Liver (tissue), 8 donors: ENCODE measurements at regions not wholly inside any gene's neighbourhood (a gene's known extent, or its start where the extent isn't known, plus 50 kb on each side); places are given as distances from the start of the nearest gene placed in this dataset.

ENCODE experiments used
- DNase-seq: peaks from one replicate; pipeline ENCODE4 v3.0.0-alpha.2; 2017; ENCODE audit warnings: low spot score
- H3K27ac ChIP-seq, 2 donors: one replicate each; pipeline ENCODE4 v1.7.0; 2013; ENCODE audit warnings: inconsistent platforms in 2 of 2, low read length in 2 of 2, control low read depth in 1 of 2, low read depth in 1 of 2, mild to moderate bottlenecking in 1 of 2
- H3K27me3 ChIP-seq, 4 donors: one replicate each; pipeline versions ENCODE4 v1.6.1 to v1.7.0; 2013; ENCODE audit warnings: low read length in 3 of 4, inconsistent platforms in 1 of 4, mild to moderate bottlenecking in 1 of 4, moderate library complexity in 1 of 4; ENCODE audit not compliant: control insufficient read depth in 4 of 4, insufficient read depth in 4 of 4
- H3K36me3 ChIP-seq, 4 donors: one replicate each; pipeline versions ENCODE4 v1.6.1 to v1.7.0; 2013; ENCODE audit warnings: low read length in 3 of 4, mild to moderate bottlenecking in 3 of 4, low read depth in 1 of 4, moderate library complexity in 1 of 4; ENCODE audit not compliant: control insufficient read depth in 4 of 4, insufficient read depth in 3 of 4
- H3K4me1 ChIP-seq, 4 donors: one replicate each; pipeline versions ENCODE4 v1.6.1 to v1.7.0; 2013; ENCODE audit warnings: low read length in 3 of 4, mild to moderate bottlenecking in 3 of 4, moderate library complexity in 1 of 4; ENCODE audit not compliant: control insufficient read depth in 4 of 4, insufficient read depth in 4 of 4
- H3K4me3 ChIP-seq, 3 donors: one replicate each; pipeline versions ENCODE4 v1.6.1 to v1.7.0; 2013; ENCODE audit warnings: low read length in 3 of 3, control low read depth in 1 of 3, low read depth in 1 of 3, mild to moderate bottlenecking in 1 of 3
- H3K9ac ChIP-seq, 2 donors: one replicate each; pipeline ENCODE4 v1.7.0; 2013; ENCODE audit warnings: low read length in 2 of 2, mild to moderate bottlenecking in 2 of 2, moderate library complexity in 2 of 2, control low read depth in 1 of 2, low read depth in 1 of 2
- H3K9me3 ChIP-seq, 4 donors: one replicate each; pipeline versions ENCODE4 v1.6.1 to v1.7.0; 2013; ENCODE audit warnings: low read length in 3 of 4; ENCODE audit not compliant: control insufficient read depth in 4 of 4
- ATF3 ChIP-seq: IDR thresholded peaks from 2 replicates; pipeline ENCODE4 v1.6.1; 2016; ENCODE audit warnings: antibody characterized with exemption
- CTCF ChIP-seq: fragments of 150-350 bp; IDR thresholded peaks from 2 replicates; pipeline ENCODE4 v1.5.1; 2017; ENCODE audit warnings: improper control_type of control experiment, low read depth, low read length; ENCODE audit not compliant: missing input control
- EGR1 ChIP-seq, 2 donors: IDR thresholded peaks; 2 replicates each; pipeline ENCODE4 v1.6.1; 2016 to 2018; ENCODE audit warnings: antibody characterized with exemption in 2 of 2, low read depth in 2 of 2
- FOXA1 ChIP-seq: IDR thresholded peaks from 2 replicates; pipeline ENCODE4 v1.6.1; 2016; ENCODE audit warnings: antibody characterized with exemption
- FOXA2 ChIP-seq: IDR thresholded peaks from 2 replicates; pipeline ENCODE4 v1.6.1; 2016; ENCODE audit warnings: antibody characterized with exemption
- GABPA ChIP-seq, 2 donors: IDR thresholded peaks in 1 of 2; conservative IDR thresholded peaks in 1 of 2; 2 replicates each; pipeline ENCODE4 v1.6.1; 2016; ENCODE audit warnings: antibody characterized with exemption in 2 of 2, mild to moderate bottlenecking in 1 of 2, moderate library complexity in 1 of 2
- HNF4A ChIP-seq, 2 donors: conservative IDR thresholded peaks; 2 replicates each; pipeline ENCODE4 v1.6.1; 2016; ENCODE audit warnings: antibody characterized with exemption in 2 of 2, mild to moderate bottlenecking in 2 of 2
- HNF4G ChIP-seq: IDR thresholded peaks from 2 replicates; pipeline ENCODE4 v1.6.1; 2016; ENCODE audit warnings: antibody characterized with exemption
- JUND ChIP-seq, 2 donors: IDR thresholded peaks; 2 replicates each; pipeline ENCODE4 v1.6.1; 2016; ENCODE audit warnings: antibody characterized with exemption in 2 of 2
- MAX ChIP-seq: IDR thresholded peaks from 2 replicates; pipeline ENCODE4 v1.6.1; 2016; ENCODE audit warnings: antibody characterized with exemption
- RAD21 ChIP-seq, 2 donors: IDR thresholded peaks; 2 replicates each; pipeline ENCODE4 v1.6.1; 2016; ENCODE audit warnings: antibody characterized with exemption in 2 of 2, mild to moderate bottlenecking in 2 of 2
- RXRA ChIP-seq, 2 donors: IDR thresholded peaks; 2 replicates each; pipeline ENCODE4 v1.6.1; 2017 to 2018; ENCODE audit warnings: antibody characterized with exemption in 2 of 2, mild to moderate bottlenecking in 1 of 2
- SP1 ChIP-seq: IDR thresholded peaks from 2 replicates; pipeline ENCODE4 v1.6.1; 2018; ENCODE audit warnings: antibody characterized with exemption, mild to moderate bottlenecking
- TAF1 ChIP-seq: conservative IDR thresholded peaks from 2 replicates; pipeline ENCODE4 v1.6.1; 2016; ENCODE audit warnings: antibody characterized with exemption, mild to moderate bottlenecking
- YY1 ChIP-seq: IDR thresholded peaks from 2 replicates; pipeline ENCODE4 v1.6.1; 2016; ENCODE audit warnings: antibody characterized with exemption, mild to moderate bottlenecking
- ZBTB33 ChIP-seq: IDR thresholded peaks from 2 replicates; pipeline ENCODE4 v1.6.1; 2016; ENCODE audit warnings: antibody characterized with exemption
- WGBS: extraction: QIAGEN DNeasy Blood & Tissue Kit; methylation state at CpG from one replicate; pipeline ENCODE4 v1.1.7; 2013; 5-methylcytosine and 5-hydroxymethylcytosine counted together
- donor health status: healthy.
- donor health status: healthy.
- donor health status: healthy.
- donor health status: healthy.
- donor health status: healthy.

- H3K9me3 ChIP-seq = no peaks in the 10 kb centered on the region
- no peak overlapping the region for H3K4me3 ChIP-seq
- no peaks in the 10 kb centered on the region for H3K27me3 ChIP-seq
- WGBS = 95% methylated on average over 7 of the region's 7 CpGs
- H3K4me1 ChIP-seq = no peaks in the 10 kb centered on the region
- no peaks in the 10 kb centered on the region for H3K36me3 ChIP-seq
- no peak overlapping the region for H3K9ac ChIP-seq
- DNase-seq = peak; percentile 21
- TF ChIP-seq HNF4G (no peak), SP1 (no peak), GABPA (IDR thresholded peaks at IDR 0.05 in 1 of 2, conservative IDR thresholded peaks at IDR 0.05 in 1 of 2) (no peak), RXRA (IDR thresholded peaks at IDR 0.05) (no peak), ZBTB33 (no peak), FOXA1 (no peak), CTCF (no peak), JUND (IDR thresholded peaks at IDR 0.05) (no peak), EGR1 (IDR thresholded peaks at IDR 0.05; ENCODE audit: low read depth in 2 of 2) (no peak), TAF1 (no peak), HNF4A (conservative IDR thresholded peaks at IDR 0.05) (no peak), YY1 (no peak)
- no peak overlapping the region for H3K27ac ChIP-seq
Measured at GRCh38 chr3:194995334-194995733, 275.6 kb downstream of the XXYLT1 start.

- H3K9me3 ChIP-seq = no peaks in the 10 kb centered on the region
- DNase-seq = peak; percentile 10
- no peak overlapping the region for H3K9ac ChIP-seq
- no peaks in the 10 kb centered on the region for H3K4me1 ChIP-seq
- no peaks in the 10 kb centered on the region for H3K36me3 ChIP-seq
- TF ChIP-seq TAF1 (no peak), RAD21 (IDR thresholded peaks at IDR 0.05) (no peak), ATF3 (no peak), FOXA2 (no peak), JUND (IDR thresholded peaks at IDR 0.05) (no peak), HNF4A (conservative IDR thresholded peaks at IDR 0.05) (no peak), CTCF (no peak), MAX (no peak)
- H3K4me3 ChIP-seq = no peak overlapping the region
- H3K27me3 ChIP-seq = no peaks in the 10 kb centered on the region
- 92% methylated on average over 12 of the region's 12 CpGs for WGBS
- H3K27ac ChIP-seq = no peak overlapping the region
Measured at GRCh38 chr3:194995922-194996321, 275.0 kb downstream of the XXYLT1 start.
